Activated CD8-positive, alpha-beta memory T cell treated with anti-CD3 and anti-CD28 coated beads, Interleukin-2, amount 50 U/mL, for 48 hours (primary cell): ENCODE measurements at regions not wholly inside any gene's neighbourhood (a gene's known extent, or its start where the extent isn't known, plus 50 kb on each side); places are given as distances from the start of the nearest gene placed in this dataset.

ENCODE experiments used
- DNase-seq: peaks from one replicate; pipeline ENCODE4 v3.0.0-alpha.2; 2020

DNA sequence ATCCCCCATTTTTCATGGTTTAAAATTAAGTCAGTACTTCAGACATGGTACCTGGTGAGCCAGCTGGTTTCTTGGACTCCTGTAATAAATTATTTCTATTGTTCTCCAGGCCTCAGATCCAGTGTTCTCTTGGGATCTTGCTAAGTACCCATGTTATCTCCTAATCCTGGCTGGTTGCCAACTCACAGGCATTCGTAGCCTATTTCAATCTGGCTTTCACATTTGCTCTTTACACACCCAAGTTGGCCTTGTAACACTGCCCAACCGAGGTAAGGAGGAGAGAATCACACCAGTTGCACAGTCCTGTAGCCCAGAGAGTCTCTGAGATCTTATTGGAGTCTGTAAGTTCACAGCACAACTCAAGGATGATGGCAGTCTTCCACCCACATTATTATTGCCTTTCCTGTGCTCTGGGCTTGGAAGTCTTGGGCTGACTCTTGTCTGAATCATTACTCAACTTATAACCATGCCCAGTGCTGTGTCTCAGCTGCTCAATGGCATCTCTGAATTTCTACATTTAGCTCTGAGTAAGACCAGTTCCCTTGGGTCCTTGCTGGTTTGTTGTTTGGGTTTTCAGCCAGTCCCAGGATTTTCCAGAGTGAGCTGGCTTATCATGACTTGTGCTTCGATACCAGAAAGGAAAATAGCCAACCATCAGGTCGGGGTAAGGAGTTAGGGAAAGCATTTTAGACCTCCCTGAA, 76.6 kb upstream of the KLF12 start:
- no peak for DNase-seq

DNA sequence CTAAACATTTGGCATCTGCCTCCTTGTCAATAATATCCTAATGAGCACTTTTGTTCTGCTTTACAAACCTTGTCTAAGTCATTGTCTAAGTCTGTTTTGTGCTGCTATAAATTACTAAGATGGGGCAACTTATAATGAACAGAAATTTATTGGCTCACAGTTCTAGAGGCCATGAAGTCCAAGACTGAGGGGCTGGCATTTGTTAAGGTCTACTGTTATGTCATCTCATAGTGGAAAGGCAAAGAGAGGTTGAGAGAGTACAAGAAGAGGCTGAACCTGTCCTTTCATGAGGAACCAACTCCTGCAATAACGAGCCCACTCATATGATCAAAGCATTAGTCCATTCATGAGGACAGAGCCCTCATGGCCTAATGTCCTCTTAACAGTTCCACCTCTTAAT, 72.7 kb upstream of the KLF12 start:
- no peak for DNase-seq

DNA sequence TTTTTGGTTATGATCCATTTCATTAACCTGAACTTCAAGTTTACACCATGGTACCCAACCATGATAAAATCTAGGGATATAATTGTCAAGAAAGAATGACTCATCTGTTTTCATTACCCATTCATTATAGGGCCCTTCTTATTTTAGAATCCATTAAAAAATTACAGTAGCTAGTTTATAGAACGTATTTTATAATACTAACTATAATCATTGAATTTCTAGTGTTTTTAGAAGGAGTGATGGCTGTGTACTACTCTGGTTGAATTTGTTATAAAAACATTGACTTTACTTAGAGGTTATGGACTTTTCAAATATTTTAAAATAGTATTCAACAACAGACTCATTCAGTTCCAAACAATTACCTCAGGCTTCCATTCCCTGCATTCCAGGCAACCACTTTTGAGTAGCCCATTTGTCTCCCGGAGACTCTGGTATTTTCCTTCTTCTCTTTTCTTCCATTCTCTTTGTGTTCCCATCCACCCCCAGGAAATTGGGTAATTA, 71.9 kb upstream of the KLF12 start:
- no peak for DNase-seq

DNA sequence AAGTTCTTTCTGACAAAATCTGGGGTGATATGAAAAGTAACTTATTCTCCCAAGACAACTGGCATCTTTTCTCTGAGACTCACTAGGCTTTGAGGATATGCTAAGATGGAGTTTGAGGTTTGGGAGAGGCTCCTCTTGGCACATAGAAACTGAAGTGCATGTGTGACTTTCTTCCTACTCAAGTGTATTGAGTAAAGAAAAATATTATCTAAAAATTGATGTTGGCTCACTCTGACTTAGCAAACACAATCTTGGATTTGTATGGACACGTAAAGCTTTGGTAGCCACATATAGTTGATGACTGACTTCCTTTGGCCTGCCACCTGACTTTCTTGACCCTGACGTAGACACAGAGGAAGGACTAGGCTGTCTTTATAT, 71.1 kb upstream of the KLF12 start:
- no peak for DNase-seq

DNA sequence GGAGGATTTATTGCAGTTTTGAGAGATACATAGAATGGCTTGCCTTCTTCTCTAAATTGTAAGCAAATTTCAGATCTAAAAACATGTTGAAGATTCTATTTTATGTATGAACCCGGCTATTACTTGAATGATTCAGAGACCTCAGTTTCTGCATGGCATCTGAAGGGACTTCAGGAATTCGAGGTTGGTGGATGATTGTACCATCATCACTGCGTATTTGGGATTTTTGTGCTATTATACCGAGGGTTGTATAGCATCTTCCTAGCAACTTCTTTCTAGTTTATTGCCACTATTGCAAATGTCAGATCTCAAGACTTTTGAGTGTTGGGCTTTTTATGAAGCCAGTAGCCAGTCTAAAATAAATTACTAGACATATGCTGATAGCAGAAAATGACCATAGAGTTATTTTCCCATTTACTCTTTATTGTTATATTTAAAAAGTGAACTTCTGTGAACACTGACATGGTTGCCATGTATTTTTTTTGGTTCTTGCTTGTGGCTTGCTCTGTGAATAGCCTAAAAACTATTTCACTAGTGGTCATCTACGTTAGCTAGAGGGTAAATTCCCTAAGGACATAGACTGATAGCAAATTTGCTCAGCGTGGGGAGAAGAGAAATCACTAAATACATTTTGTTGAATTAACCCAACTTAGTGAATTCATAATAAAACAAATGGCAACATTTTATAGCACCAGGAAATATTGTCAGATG, 70.6 kb upstream of the KLF12 start:
- no peak for DNase-seq

DNA sequence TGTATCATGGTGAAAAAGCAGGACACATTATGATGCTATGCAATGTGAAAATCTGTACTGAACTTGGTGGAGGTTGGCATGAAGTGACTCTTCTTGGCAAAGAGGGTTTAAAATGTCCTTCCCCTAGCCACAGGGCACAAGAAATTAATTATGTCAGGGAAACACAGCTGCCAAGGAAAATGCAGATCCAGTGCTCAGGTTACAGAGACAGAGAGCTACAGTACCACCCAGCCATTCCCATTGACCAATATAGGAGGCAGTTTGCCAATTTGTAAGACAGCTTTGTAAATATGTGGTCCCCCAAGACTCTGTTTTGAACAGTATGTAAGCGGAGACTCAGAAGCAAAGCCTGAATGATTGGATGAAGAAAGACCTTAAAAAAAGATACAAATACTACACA, 69.4 kb upstream of the KLF12 start:
- no peak for DNase-seq

DNA sequence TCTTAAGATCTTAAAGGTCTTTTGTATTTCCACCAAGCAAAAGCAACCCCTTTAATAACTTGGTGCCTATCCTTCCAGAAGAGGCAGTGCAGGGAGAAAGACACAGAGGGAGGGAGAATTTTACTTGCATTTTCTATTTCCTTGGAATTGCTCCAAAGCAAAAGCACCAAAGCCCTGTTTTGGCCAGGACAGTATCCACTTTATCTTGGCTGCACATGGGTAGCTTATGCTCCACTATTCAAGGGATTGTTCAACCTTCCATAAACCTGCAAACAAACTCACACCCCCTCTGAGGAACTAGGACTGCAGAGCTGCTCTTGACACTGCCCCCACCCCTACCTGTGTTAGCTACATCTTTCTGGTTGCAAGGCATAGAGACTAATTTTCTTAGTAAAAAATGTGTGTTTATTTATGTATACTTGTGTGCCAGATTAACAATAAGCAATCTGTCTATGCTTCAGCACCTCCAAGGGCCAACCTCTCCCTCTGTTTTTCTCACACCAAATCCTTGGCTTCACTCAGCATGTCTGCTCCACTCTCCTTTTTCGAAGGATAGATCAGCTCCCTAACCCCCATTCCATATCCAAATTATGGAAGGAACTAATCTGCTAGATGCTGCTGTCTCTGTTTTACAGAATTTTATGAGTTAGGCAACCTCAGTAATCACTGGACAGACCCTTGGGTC, 68.1 kb upstream of the KLF12 start:
- no peak for DNase-seq

DNA sequence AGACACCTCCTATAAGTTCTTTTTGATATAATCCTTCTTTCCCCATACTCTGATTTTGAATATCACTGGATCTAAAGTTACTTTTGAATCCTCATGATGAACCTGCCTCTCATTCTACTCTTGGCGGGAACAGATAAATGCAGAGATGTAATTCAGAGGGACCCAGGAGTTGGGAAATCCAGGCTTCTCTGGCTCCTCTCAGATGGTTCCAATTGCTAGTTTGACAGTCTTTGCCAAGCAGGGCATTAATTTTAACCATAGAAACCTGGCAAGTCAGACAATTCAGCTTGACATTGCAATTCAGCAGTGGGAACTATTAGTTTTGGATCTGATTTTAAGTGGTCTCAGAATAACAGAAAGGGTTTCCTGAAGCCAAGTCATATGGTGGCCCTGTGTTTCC, 67.3 kb upstream of the KLF12 start:
- DNase-seq, result no peak

DNA sequence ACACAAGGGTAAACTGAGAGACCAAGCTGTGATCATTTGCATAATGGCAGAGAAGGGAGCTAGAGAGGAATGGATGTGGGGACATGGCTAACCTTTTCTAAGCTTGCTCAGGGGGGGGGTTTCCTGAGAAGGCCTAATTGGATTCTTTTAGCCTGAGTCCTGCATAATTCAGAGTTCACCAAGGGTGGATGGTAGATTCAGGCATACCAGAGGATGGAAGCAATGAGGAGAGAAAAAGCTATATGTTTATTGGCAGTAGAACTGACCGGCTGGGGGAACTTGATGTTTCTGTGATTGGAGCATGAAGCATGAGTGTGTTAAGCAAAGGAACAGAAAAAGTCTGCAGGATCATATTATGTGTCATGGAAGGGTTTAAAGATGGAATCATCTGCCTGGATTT, 65.9 kb upstream of the KLF12 start:
- DNase-seq, result no peak

DNA sequence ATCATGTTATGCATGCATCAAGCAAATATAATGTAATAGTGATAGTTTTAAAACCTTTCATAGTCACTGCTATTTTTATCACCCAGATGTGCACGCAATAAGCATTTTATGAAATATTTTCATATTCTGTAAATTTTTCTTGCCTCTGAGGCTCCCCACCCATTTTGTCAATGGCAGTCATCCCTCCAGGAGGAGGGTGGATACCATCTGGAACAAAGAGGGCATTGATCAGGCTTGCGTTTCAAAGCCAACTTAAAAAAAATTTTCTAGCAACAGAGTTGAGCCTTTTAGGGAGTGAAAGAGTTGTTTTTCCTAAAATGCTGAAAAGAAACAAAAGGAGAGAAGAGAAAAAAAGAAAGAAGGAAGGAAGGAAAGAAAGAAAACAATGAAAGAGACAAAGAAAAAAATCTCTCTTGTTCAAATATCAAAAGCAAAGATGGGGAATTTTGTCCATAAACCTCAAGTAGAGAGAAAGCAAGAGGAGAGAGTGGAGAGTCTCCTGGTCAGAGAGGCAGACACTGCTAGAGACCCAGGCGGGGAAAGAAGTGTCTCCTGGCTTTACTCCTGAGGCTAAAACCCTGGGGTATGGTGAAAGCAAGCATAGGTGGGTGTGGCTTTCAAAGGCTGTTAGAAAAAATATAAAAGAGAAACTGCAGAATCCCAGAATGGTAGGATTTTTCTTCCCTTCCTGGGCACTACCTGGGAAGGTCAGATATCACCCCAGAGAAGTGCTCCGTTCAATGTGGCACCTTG, 63.6 kb upstream of the KLF12 start:
- no peak for DNase-seq

DNA sequence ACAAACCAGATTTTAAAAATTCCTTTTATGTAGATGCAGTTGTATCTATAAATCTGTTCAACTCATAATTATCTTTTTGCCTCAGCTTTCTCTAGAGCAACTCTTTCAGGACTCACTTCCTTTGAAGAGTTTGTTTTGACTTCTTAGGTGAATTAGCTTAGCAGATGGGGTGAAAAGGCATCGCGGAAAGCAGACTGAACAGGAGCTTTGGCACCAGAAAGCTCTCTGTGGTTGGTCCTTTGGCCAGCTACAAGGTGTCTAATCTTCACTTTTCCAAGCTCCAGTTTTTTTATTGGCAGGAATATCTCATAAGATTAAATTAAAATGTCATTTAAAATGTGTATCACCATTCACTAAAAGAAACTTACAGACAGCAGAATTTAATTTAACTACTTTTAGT, 60.6 kb upstream of the KLF12 start:
- no peak for DNase-seq

DNA sequence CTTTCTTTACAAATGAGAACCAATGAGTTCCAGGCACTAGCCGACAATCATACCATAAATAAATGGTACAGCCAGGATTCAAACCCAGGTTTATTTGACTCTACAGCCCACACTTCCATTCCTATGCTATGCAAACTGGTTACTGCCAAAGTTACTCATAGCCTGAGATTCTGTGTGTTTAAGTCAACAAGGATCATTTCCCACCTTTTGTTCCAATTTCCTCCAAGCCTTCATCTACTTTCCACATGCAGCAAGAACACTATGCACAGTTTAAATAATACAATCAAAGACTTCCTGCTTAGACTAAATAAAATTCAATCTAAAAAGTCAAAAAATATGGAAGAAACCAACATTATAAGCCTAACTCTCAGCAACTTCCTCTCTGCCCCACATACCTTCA, 59.2 kb upstream of the KLF12 start:
- no peak for DNase-seq

DNA sequence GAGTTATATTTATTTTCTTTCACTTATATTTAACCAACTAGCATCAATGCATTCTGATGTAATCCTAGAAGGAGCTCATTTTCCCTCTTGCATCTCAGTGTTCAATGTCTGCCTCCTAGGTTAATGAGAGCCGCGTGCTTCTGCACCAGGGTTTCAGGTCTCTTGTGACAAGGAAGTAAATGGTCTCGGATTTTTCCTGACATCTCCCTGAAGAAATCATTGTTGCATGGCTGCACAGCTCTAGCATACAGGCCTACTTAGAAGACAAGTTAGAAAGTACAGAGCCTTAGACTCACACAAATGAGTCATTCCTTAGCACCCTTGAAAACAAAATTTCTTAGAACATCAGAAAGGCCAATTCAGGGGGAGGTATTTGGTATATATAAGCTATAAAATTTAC, 57.2 kb upstream of the KLF12 start:
- no peak for DNase-seq

DNA sequence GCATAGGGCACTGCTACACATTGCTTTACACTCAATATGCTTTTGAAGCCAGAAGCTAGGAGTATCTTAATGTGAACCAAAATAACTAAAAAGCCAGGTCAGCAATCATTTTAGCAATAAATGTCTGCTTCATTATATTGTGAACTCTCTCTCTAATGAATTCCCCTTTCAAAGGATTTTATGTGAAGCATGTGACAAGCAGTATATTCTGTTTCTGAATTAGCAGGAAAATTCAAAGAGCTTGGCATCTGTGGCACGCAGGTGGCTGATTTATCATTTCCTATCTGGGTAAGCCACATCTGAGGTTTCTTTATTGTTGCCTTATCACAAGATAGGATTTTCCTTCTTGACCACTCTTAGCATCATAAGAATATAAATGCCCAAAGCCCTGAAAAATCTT, 56.8 kb upstream of the KLF12 start:
- DNase-seq, result no peak

DNA sequence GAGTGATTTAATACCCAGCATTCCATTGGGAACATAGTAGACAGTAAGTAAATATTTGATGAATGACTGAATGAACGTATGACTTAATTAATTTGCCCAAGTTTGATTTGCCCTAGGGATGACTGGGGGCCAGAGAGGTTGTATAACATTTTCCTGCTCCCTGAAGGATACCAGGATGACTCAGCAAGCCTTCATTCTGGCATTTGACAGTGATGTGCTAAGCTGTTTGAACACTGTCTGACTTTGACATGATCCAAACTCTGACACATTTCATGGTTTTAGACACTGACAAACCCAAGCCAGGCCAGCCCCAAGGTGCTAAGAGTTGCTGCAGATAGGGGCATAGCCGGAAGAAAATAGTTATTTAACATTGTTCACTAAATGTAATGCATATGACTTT, 53.4 kb upstream of the KLF12 start:
- no peak for DNase-seq

DNA sequence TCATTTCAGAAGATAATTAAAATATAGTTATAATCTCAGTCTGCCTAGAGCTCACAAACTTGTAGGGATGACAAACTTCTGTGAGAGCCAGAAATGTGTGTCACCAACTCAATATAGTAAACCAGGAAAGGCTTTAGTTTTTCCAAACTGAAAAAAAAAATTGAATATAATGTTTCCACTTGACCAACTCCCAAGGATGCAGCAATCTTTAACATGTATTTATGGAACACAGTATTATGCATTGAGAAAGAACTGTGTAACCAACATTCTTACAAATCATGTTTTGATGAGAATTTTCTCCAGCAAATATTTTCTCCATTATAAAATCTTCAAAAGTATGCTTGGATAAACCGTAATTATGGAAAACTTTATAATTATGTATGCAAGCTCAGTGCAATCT, 50.1 kb upstream of the KLF12 start:
- DNase-seq, result no peak
